Neural progenitor cell (in vitro differentiated cells): ENCODE measurements at regions not wholly inside any gene's neighbourhood (a gene's known extent, or its start where the extent isn't known, plus 50 kb on each side); places are given as distances from the start of the nearest gene placed in this dataset.

Source experiments
- EZH2 ChIP-seq: fragments of 200-600 bp; sonication (generic); IDR thresholded peaks from 2 replicates; pipeline ENCODE4 v1.6.1; 2017; ENCODE audit warnings: antibody characterized with exemption, mild to moderate bottlenecking, moderate library complexity
- TF ChIP-seq, protein P1 (sequence below): fragments of 200-600 bp; sonication (generic); IDR thresholded peaks from 2 replicates; pipeline ENCODE4 v1.5.1; 2017; ENCODE audit warnings: antibody characterized with exemption, mild to moderate bottlenecking

DNA sequence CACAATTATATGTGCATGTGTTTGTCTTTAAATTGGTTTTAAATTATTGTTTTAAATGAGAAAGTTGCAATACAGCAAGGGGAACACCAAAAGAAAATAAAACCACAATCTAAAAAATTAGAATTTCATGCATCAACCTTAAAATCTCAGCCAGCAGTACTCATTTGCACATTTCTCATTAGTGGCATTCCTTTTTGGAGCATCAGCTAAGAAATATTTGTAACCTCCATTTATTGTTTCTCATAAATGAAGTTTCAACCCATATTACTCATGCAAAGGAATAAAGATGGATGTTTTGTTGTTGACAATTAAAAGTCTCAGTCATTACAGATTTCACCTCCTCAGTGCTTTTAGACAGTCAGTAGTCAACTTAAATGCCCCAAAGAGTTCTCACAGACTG, 160.1 kb downstream of the TBX15 start:
- TF ChIP-seq, protein P1, sequence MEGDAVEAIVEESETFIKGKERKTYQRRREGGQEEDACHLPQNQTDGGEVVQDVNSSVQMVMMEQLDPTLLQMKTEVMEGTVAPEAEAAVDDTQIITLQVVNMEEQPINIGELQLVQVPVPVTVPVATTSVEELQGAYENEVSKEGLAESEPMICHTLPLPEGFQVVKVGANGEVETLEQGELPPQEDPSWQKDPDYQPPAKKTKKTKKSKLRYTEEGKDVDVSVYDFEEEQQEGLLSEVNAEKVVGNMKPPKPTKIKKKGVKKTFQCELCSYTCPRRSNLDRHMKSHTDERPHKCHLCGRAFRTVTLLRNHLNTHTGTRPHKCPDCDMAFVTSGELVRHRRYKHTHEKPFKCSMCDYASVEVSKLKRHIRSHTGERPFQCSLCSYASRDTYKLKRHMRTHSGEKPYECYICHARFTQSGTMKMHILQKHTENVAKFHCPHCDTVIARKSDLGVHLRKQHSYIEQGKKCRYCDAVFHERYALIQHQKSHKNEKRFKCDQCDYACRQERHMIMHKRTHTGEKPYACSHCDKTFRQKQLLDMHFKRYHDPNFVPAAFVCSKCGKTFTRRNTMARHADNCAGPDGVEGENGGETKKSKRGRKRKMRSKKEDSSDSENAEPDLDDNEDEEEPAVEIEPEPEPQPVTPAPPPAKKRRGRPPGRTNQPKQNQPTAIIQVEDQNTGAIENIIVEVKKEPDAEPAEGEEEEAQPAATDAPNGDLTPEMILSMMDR, result no peak
- TF ChIP-seq EZH2, result no peak
